OCI-LY1 (cell line): ENCODE measurements at regions not wholly inside any gene's neighbourhood (a gene's known extent, or its start where the extent isn't known, plus 50 kb on each side); places are given as distances from the start of the nearest gene placed in this dataset.

Experiments used
- CTCF ChIP-seq: fragments of 200-600 bp; sonication (generic), shearing (Covaris generic); IDR thresholded peaks from 2 replicates; pipeline ENCODE4 v1.5.1; 2017; ENCODE audit warnings: mild to moderate bottlenecking, antibody characterized with exemption, low read length, moderate library complexity, mixed read lengths
- EZH2 ChIP-seq: fragments of 200-600 bp; sonication (generic), shearing (Covaris generic); IDR thresholded peaks from 2 replicates; pipeline ENCODE4 v1.8.0; 2017; ENCODE audit warnings: borderline replicate concordance, mixed run types, mild to moderate bottlenecking, antibody characterized with exemption, low read length, moderate library complexity, mixed read lengths

DNA sequence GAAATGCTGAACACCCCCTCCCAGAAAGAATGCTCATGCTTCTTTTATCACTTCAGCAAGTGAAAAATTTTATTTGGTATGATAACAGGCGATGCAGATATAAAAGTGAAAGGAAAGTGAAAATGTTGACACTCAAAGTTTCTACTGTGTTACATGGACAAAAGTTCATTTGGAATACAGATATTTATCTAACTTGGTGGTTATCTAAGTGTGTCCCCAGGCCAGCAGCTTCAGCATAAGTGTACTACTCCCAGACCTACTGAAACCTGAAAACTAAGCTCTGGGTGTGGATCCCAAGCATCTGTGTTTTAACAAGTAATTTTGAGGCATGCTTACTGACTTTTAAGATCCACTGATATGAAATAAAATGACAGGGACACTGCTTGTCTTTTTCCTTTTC is 157.1 kb upstream of the BCHE start:
- no peak for TF ChIP-seq CTCF
- no peak for TF ChIP-seq EZH2
